ENCODE measurements at regions not wholly inside any gene's neighbourhood (a gene's known extent, or its start where the extent isn't known, plus 50 kb on each side); places are given as distances from the start of the nearest gene placed in this dataset.

- DNase-seq (ENCODE audit: low read depth) = no peak
- no peak for TF ChIP-seq CTCF (IDR thresholded peaks at IDR 0.05; ENCODE audit: control insufficient read depth, extremely low read depth, insufficient read depth)
- H3K4me3 ChIP-seq (ENCODE audit: low read depth, low read length) = no peak overlapping the region
Observed at GRCh38 chr13:104841110-104841509, 1694.4 kb downstream of the EFNB2 start.

DNA sequence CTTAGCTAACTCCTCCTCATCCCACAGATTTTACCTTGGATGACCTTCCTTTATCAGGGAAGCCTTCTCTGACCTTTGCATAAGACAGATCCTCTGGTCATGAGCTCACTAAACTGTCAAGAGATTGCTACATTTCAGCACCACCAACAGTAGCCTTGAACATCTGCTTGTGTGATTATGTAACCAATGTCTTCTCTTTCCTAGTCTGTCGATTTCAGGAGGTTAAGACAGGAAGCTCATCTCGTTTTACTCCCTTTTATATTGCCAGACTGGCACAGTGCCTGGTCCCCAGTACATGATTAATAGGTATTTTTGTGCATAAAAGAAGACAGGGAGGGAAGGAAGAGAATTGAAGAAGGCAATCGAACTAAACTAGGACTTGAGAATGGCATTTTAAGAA, 1697.7 kb downstream of the EFNB2 start:
- no peak overlapping the region for H3K4me3 ChIP-seq (ENCODE audit: low read depth, low read length)
- no peak for TF ChIP-seq CTCF (IDR thresholded peaks at IDR 0.05; ENCODE audit: control insufficient read depth, extremely low read depth, insufficient read depth)
- no peak for DNase-seq (ENCODE audit: low read depth)

DNA sequence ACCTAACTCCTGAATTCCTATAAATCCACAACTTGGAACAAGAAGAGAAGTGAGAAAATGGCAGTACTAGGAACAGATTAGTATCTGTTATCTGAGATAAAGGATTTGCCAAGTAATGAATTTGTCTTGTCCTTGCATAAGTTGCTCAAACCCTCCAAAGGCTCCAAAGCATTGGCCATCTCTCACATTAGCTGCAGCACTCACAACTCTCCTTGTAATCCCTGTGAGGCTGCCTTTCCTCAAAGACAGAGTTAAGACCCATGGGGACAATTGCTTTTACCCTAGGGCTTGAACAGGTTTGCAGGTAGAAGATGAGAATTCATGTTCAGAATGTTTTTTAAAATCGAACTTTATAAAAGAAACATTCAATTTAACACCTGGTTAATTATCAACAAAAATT, 1702.2 kb downstream of the EFNB2 start:
- DNase-seq (ENCODE audit: low read depth) = no peak
- no peak overlapping the region for H3K4me3 ChIP-seq (ENCODE audit: low read depth, low read length)
- TF ChIP-seq CTCF (IDR thresholded peaks at IDR 0.05; ENCODE audit: control insufficient read depth, extremely low read depth, insufficient read depth) = no peak

DNA sequence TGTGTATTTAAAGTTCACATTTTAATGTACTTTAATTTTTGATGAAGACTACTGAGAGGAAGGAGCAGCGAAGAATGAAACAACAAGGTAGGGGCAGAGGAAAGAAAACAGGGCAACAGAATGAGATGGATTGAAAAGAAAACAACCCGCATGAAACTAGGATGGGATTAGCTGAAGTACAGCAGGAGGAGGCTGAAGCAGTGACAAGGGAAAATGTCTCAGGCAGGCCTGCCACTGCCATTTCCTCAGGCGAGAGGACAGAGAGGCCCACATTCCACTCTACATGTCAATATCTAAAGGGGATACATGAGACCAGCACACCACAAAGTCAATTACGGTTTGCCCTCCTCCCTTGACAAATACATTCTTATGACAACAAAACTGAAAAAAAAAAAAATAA, 1703.2 kb downstream of the EFNB2 start:
- TF ChIP-seq CTCF (IDR thresholded peaks at IDR 0.05; ENCODE audit: control insufficient read depth, extremely low read depth, insufficient read depth) = no peak
- H3K4me3 ChIP-seq (ENCODE audit: low read depth, low read length) = no peak overlapping the region
- no peak for DNase-seq (ENCODE audit: low read depth)

DNA sequence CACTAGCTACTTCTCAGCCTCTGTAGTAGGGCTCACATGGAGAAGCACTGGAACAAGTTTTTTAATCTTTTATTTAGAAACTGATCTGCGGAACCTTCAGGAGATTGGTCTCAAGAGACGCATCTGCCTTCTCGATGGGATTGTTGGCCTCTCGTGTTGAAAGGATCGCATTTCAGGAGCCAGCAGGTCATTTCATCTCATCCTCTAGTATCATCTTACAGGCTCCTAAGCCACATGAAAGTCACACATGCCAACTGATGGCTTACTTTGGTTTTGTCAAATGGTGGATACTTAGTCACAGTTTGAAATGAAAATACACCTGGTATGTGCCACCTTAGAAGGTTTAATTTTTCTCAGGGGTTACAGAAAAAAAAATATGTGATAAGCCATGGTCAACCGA, 1703.6 kb downstream of the EFNB2 start:
- no peak for TF ChIP-seq CTCF (IDR thresholded peaks at IDR 0.05; ENCODE audit: control insufficient read depth, extremely low read depth, insufficient read depth)
- DNase-seq (ENCODE audit: low read depth) = no peak
- H3K4me3 ChIP-seq (ENCODE audit: low read depth, low read length) = no peak overlapping the region

DNA sequence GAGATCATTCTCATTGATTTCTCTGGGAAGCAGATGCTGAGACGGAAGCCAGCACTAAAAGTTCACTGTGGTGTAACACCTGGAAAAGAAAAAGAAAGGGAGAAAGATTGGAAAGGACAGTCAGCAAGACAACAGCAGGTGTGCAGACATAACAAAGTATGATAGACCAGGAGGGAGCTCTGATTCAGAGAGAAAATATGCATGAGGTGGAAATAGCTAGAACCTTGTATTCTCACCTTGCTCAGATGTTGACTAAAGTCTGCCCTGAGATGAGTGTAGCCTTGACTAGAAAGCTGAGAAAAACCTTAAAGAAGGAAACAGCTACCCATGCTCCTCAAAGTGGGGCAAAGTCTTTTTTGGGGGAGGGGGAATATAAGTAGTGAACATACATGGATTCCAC, 1711.8 kb downstream of the EFNB2 start:
- no peak for TF ChIP-seq CTCF (IDR thresholded peaks at IDR 0.05; ENCODE audit: control insufficient read depth, extremely low read depth, insufficient read depth)
- H3K4me3 ChIP-seq (ENCODE audit: low read depth, low read length) = no peak overlapping the region
- DNase-seq (ENCODE audit: low read depth) = no peak

- no peak overlapping the region for H3K4me3 ChIP-seq (ENCODE audit: low read depth, low read length)
- no peak for DNase-seq (ENCODE audit: low read depth)
- TF ChIP-seq CTCF (IDR thresholded peaks at IDR 0.05; ENCODE audit: control insufficient read depth, extremely low read depth, insufficient read depth) = no peak
Observed at GRCh38 chr13:104823071-104823470, 1712.4 kb downstream of the EFNB2 start.

Measured in LNCaP clone FGC (cell line).